ENCODE measurements at regions not wholly inside any gene's neighbourhood (a gene's known extent, or its start where the extent isn't known, plus 50 kb on each side); places are given as distances from the start of the nearest gene placed in this dataset.

DNA sequence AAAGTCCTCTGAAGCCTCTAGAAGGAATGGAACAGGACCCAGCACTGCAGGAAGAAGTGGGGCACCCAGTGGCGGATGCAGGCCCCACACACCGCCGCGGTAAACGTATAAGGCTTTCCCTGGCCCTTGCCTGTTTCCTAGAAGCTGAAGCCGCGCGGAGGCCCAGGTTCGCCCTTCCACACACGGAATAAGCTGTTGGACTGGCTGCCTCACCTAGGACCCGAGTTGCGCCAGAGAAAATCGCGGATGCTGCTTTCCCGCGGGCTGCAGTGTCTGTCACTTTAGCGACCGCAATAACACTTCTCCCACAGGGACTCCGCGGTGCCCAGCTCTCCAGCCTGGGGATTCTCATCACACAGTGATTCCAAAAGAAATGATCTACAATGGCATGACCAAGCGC, 1736.9 kb downstream of the TP53TG3F start:
- Histone ChIP-seq H2BK5ac (ENCODE audit: insufficient read length, low read length) (no peak overlapping the region), H2AFZ (ENCODE audit: low read length) (no peak overlapping the region), H2BK20ac (ENCODE audit: low read depth, low read length, poor library complexity, severe bottlenecking) (no peak overlapping the region), H3K79me2 (ENCODE audit: insufficient read depth, low read length) (no peaks in the 10 kb centered on the region), H3K4me2 (ENCODE audit: insufficient read depth, insufficient read length, low read length) (no peak overlapping the region), H3K23me2 (ENCODE audit: insufficient read length, low read depth, low read length, poor library complexity, severe bottlenecking) (no peaks in the 10 kb centered on the region), H3K9ac (ENCODE audit: extremely low read depth, insufficient read length, low read length) (no peak overlapping the region), H3K79me1 (ENCODE audit: insufficient read depth, low read depth, low read length, poor library complexity, severe bottlenecking) (no peaks in the 10 kb centered on the region), H2BK12ac (ENCODE audit: insufficient read length, low read depth, low read length) (no peak overlapping the region), H3T11ph (ENCODE audit: low read length) (no peak overlapping the region), H4K20me1 (ENCODE audit: control insufficient read depth, insufficient read depth, insufficient read length) (no peaks in the 10 kb centered on the region), H3K23ac (ENCODE audit: insufficient read length, low read depth, low read length) (no peak overlapping the region), H3K27me3 (ENCODE audit: insufficient read depth, low read length) (no peaks in the 10 kb centered on the region), H3K56ac (ENCODE audit: insufficient read length, low read depth, low read length) (no peak overlapping the region), H3K18ac (ENCODE audit: insufficient read length, low read depth, low read length) (no peak overlapping the region), H2BK120ac (ENCODE audit: low read depth, low read length, poor library complexity, severe bottlenecking) (no peak overlapping the region), H4K5ac (ENCODE audit: insufficient read length, low read depth, low read length) (no peak overlapping the region), H3K14ac (ENCODE audit: insufficient read depth, low read length) (no peak overlapping the region), H3K27ac (ENCODE audit: insufficient read length, low read depth, low read length) (no peak overlapping the region), H3K4me1 (ENCODE audit: insufficient read depth, low read length) (no peaks in the 10 kb centered on the region), H3K4ac (ENCODE audit: low read depth, low read length) (no peak overlapping the region), H3K9me3 (ENCODE audit: control insufficient read depth, low read depth, low read length) (peaks cover 79% of the 10 kb centered on the region), H4K8ac (replicated peaks; ENCODE audit: insufficient read length, low read depth, low read length) (no peak overlapping the region), H2AK5ac (ENCODE audit: insufficient read length, low read length) (no peak overlapping the region), H2BK15ac (ENCODE audit: low read depth, low read length) (no peak overlapping the region), H4K91ac (ENCODE audit: insufficient read length, low read depth, low read length) (no peak overlapping the region)
- peaks cover 3% of the 10 kb centered on the region for H3K27me3 Mint-ChIP-seq (ENCODE audit: low read depth)
- peaks cover 2 to 20% (median 19%) of the 10 kb centered on the region in 3 experiments for H3K36me3 Mint-ChIP-seq (ENCODE audit: insufficient read depth in 1 of 3, low read depth in 3 of 3)
- no peaks in the 10 kb centered on the region for H3K4me1 Mint-ChIP-seq
- no CpG with 5 or more reads among the region's 21 CpGs for WGBS (ENCODE audit: extremely low coverage, insufficient read length, low lambda C conversion rate)
- no peak for DNase-seq
- TF ChIP-seq, protein P1, sequence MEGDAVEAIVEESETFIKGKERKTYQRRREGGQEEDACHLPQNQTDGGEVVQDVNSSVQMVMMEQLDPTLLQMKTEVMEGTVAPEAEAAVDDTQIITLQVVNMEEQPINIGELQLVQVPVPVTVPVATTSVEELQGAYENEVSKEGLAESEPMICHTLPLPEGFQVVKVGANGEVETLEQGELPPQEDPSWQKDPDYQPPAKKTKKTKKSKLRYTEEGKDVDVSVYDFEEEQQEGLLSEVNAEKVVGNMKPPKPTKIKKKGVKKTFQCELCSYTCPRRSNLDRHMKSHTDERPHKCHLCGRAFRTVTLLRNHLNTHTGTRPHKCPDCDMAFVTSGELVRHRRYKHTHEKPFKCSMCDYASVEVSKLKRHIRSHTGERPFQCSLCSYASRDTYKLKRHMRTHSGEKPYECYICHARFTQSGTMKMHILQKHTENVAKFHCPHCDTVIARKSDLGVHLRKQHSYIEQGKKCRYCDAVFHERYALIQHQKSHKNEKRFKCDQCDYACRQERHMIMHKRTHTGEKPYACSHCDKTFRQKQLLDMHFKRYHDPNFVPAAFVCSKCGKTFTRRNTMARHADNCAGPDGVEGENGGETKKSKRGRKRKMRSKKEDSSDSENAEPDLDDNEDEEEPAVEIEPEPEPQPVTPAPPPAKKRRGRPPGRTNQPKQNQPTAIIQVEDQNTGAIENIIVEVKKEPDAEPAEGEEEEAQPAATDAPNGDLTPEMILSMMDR (conservative IDR thresholded peaks at IDR 0.05) = no peak
- no peak overlapping the region for H3K4me3 Mint-ChIP-seq
- H3K27ac Mint-ChIP-seq = no peak overlapping the region
- H3K9me3 Mint-ChIP-seq = peaks cover 88 to 89% of the 10 kb centered on the region in 2 experiments

All from H9 (cell line).